ENCODE measurements at regions not wholly inside any gene's neighbourhood (a gene's known extent, or its start where the extent isn't known, plus 50 kb on each side); places are given as distances from the start of the nearest gene placed in this dataset.
"Not testable (repeated sequence)": the region's sequence is repeated elsewhere in the genome, so short reads cannot be mapped to it uniquely, and the experiment has no call there.

DNA sequence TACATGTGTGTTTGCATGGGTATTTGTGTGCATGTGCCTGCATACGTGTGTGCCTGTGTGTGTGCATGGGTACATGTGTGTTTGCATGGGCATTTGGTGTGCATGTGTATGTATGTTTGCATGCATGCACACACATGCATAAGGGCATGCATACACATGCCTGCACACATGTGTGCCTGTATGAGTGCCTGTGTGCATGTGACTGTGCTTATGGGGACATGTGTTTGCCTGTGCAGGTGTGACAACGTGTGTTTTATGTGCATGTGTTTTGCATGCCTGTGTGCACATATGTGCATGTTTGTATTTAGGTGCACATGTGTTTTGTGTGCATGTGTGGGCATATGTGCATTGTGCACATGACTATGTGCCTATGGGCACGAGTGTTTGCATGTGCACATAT lies 165.7 kb downstream of the ERMARD start:
- DNase-seq (ENCODE audit: low read depth in 2 of 2, low spot score in 1 of 2) = no peak

DNA sequence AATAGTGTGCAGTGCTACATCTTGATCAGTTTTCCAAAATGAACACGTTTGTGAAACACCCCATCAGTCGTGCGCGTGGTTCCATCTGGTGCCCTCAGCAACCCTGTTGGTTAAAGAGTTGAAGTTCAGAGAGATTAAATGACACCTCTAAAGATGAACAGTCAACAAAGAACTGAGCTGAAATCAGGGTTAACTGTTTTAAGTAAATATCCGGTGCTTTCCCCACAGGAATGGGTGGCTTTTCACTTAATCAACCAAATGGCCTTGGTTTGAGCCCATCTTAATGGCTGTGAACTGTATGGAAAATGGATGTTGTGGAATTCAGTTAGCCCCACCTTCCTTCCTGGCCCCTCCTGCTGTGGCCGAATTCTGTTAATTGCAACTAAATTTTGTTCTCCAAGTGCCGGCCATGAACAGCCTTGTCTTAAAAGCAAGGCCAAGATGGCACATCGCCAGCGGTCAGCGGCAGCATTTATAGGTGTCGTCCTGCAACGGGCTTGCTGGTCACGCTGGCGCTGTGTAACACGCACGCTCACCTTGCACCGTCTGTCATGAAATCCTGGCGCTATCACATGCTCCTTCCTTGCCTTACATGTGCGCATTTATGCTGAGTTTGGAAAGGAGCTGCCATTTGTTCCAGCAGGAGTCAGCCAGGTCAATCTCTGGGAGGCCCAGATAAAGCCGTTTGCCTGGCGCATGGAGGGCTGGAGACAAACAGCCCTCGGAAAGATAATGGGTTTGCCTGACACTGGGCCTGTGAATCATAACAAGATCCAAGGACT lies 164.5 kb downstream of the ERMARD start:
- no peak for DNase-seq (ENCODE audit: low read depth in 2 of 2, low spot score in 1 of 2)

DNA sequence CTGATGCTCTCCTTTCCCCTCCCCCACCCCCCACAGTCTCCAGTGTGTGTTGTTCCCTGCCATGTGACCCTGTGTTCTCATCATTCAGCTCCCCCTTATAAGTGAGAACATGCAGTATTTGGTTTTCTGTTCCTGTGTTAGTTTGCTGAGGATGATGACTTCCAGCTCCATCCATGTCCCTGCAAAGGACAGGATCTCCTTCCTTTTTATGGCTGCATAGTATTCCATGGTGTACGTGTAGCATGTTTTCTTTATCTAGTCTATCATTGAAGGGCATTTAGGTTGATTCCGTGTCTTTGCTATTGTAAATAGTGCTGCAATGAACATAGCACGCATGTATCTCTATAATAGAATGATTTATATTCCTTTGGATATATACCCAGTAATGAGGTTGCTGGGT lies 162.3 kb downstream of the ERMARD start:
- DNase-seq (ENCODE audit: low read depth in 2 of 2, low spot score in 1 of 2) = not testable (repeated sequence)

DNA sequence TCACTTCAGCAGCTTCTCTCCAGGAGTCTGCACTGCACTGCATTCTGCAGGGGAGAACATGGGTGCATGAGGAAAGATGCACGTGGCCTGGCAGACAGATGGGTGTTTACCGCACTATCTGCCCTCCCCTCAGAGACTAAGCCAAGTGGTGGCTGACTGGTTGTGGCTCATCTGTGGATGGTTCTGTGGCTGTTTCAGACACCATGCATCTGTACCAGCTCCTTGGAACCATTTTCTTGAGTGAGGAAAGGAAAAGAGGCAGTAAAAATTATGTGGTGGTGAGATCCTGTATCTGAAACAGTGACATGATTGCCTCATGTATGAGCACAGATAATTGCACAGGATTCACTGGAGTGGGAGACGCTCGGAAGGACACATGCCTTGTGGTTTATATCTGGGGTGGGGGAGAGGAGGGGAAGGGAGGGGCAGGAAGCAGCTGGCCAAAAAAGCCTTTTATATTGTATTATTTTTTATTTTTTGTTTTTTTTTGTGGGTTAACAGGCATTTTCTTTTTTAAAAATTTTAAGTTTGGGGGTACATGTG lies 161.7 kb downstream of the ERMARD start:
- DNase-seq (ENCODE audit: low read depth in 2 of 2, low spot score in 1 of 2) = no peak

DNA sequence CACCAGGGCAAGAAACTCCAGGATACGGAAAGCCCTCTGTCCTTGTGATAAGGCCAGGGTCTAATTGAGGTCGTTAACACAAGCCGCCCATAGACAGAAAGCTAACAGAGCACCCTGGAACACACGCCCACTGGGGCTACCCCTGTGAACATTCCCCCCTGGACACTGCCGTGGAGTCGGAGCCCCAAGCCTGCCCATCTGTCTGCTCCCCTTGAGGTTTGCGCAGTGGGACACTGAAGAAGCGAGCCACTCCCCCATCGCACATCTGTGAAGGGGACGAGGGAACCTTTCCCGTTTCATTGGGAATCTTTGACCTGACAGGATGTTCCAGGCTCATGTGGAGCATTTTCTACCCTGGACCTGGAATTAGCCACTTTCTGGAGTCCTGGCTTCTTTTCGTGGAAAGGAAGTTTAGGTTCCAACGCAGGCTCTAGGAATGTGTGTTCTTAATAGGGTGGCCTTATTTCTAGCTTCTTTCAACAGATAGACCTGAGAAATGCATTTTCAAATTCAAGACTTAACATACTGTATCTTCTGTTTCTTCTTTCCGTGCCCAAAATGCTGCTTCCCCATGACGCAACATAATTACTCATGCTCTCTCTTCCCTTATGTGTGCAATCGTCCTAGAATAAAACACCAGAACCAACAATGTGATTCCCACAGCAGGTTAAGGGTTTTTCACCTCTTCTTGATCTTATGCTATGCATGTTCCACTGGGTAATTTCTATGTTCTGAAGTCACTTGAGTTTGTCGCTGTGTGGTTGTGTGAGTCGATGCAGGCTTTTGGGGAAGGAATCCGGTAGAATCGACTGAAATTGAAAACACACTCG lies 161.1 kb downstream of the ERMARD start:
- DNase-seq (ENCODE audit: low read depth in 2 of 2, low spot score in 1 of 2) = no peak

DNA sequence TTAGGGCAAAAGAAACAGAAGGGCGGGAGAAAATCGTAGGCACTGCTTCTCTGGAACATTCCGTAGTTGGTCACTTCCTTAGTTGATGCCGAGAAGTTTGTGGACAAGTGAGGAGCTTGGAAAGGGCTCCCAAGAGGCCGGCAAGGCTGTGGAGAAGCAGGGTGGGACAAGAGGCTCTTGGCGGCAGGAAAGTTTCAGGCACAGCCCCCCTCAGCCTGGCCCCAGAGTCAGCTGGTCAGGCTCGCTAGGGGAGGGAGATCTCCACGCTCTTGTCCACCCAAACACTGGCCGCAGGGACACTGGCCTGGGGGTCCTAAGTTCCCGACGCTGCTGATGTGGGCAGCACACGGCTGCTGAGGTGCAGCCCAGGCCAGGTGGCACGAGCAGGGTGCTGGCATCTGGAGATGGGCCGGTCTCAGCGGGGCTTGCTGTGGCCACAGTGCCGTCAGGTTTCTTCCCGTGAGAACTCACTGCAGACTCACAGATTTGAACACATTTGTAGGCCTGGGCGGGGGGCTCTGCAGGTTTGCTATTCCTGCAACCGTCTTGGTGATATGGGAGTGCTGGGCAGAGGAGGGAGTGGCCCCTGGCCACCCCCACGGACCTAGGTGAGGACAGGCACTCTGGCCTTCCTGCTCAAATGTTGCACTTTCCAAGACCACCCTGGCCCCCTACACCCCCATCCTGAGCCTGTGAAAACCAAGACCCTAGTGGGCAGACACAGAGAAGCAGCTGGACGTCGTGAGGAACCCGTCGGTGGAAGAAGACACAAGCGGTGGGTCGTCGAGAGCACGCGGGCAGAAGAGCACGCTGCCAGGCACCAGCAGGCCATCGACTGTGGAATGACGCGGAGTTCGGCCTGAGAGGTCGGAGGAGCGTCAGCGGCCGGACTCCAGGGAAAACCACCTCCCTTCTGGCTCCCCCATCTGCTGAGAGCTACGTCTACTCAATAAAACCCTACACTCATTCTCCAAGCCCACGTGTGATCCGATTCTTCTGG lies 160.1 kb downstream of the ERMARD start:
- no peak for DNase-seq (ENCODE audit: low read depth in 2 of 2, low spot score in 1 of 2)

DNA sequence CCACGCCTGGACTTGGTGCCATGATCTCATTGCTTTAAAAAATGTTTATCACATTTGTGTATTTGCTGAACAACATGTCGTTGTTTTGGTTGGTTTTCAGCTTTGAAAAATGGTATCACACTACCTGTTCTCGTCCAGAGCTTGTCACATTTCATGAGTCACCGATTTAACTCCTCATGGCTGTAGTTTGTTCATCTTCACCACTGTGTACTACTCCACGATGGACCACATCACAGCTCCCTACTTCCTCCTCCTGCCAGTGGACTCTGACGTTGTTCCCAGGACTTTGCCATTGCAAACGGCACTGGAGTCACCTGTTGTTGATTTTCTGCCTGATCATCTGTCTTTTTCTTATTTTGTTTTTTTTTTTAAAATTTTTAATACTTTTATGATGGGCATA lies 157.7 kb downstream of the ERMARD start:
- DNase-seq (ENCODE audit: low read depth in 2 of 2, low spot score in 1 of 2) = no peak

DNA sequence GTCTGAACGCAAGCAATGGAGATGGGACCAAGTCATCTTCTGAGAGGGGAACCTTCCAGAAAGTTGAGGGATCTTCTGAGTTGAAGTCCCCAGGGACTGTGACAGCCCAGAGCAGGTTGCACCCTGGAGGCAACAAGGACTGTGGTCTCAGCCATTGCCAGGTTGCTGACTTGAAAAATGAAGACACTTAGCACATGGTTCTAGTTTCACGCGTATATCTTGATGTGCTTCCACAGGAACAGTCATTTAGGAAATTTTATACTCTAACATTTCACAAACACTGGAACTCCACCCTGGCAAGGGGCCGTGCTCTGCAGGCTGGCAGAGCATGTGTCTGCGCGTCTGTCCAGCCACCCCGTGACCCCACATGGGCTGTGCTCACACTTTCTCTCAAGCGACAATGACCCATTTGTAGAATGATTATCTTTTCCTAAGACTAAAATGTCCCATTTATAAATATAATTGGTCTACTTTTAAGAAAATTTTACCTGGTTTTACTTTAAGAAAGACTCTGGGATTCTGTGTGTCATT lies 157.0 kb downstream of the ERMARD start:
- DNase-seq (ENCODE audit: low read depth in 2 of 2, low spot score in 1 of 2) = no peak

DNA sequence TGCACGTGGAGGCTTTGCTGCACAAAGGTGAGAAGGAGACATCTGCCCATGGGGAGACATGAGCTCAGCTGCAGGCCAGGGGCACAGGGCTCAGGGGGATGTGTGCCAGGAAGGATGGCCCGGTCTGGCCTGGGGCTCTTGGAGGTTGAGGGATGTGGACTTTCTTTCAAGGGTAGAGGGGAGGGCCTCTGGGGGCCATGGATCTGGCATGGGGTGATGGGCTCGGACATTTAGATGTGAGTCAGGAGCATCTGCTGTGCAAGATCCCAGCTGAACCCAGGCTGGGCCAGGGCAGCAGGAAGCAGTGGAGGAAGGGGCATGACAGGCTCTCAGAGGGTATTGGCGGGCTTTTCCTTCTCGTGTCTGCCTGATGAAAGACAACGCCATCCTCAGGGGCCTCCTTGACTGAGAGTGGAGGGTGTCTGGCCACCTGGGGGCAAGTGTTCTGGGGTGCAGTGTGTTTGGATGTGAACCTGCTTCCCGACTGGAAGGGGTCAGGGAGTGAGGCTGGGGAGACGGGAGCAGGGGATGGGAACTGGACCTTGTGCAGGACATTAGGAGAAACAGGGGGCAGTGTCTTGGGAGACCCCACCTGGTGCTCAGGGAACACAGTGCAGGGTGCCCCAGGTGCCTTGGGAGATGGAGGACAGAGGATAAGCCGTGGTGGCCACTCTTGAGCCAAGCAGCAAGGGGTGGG lies 156.1 kb downstream of the ERMARD start:
- DNase-seq (ENCODE audit: low read depth in 2 of 2, low spot score in 1 of 2) = no peak

DNA sequence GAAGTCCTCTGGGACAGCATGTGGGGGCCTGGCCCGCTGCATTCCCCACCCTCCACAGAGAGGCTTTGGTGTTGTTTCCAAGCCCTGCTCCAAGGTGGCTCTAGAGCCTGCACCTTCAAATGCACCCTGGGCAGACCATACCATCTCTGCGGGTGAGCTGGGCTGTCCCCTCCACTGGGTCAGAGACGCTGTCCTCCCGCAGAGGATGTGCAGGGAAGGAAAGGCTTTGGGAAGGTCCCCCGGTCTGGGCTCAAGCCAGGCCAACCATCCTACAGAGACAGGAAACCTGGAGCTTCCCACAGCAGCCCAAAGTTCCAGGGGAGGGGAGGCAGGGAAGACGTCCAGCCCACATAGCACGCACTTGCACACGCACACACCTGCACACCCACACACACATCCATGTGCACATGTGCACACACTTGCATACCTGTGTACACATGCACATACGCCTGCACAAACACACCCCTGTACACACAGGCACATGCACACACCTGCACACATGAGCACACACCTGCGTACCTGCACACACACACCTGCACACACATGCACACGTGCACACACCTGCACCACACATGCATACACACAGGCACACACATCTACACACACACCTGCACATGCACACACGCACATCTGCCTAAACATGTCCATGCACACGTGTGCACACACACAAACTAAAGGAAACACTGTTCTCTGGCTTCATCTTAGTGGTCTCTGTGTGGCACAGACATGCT lies 155.4 kb downstream of the ERMARD start:
- DNase-seq (ENCODE audit: low read depth in 2 of 2, low spot score in 1 of 2) = no peak

DNA sequence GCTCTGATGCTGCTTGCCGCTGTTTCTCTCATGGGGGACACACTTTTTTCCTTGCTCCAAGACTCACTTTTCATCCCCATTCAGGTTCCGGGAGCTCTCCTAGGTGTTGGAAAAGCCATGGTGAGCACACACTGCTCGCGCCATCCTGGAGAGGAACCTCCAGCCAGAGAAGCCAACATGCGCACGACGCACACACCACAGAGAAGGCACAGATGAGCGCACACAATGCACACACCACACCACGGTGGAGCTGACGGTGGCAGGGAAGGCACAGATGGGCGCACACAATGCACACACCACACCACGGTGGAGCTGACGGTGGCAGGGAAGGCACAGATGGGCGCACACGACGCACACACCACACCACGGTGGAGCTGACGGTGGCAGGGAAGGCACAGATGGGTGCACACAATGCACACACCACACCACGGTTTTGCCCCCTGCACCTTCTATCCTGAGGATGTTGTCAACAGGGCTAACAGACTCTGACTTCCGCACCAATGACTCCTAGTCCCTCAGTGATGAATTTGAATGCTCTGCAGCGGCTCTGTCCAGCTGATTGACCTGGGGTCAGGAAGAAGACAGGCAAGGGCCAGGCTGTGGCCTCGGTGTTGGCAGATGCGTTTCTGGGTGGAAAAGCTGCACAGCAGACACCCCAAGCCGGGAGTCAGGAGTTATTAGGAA lies 154.7 kb downstream of the ERMARD start:
- no peak for DNase-seq (ENCODE audit: low read depth in 2 of 2, low spot score in 1 of 2)

DNA sequence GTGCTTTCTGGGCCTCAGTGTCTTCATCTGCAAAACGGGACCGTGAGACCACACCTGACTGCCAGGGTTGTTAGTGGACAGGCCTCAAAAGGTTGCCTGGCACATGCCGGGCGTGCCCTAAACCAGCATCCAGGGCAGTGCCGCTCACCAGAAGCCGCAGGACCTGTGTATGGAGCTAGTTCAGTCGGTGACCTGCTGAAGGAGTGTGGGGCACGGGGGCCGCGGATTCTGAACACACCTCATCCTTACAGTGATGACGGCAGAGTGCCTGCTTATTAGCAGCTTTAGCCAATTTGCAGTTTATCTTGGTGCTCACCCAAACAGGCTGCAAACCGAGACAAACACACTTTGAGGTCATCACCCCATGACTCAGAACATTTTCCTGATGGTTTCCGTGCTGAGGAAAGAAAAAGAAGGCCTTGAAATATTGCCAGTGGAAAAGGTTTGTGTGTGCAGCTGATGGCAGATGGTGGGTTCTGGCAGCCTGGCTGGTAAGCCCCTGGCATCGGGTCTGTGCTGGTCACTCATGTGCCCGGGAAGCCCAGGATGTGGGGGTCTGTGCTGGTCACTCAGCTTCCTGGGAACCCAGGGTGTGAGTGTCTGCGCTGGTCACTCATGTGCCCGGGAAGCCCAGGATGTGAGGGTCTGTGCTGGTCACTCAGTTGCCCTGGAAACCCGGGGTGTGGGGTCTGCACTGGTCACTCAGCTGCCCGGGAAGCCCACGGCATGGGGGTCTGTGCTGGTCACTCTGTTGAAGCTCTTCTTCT lies 153.8 kb downstream of the ERMARD start:
- no peak for DNase-seq (ENCODE audit: low read depth in 2 of 2, low spot score in 1 of 2)

DNA sequence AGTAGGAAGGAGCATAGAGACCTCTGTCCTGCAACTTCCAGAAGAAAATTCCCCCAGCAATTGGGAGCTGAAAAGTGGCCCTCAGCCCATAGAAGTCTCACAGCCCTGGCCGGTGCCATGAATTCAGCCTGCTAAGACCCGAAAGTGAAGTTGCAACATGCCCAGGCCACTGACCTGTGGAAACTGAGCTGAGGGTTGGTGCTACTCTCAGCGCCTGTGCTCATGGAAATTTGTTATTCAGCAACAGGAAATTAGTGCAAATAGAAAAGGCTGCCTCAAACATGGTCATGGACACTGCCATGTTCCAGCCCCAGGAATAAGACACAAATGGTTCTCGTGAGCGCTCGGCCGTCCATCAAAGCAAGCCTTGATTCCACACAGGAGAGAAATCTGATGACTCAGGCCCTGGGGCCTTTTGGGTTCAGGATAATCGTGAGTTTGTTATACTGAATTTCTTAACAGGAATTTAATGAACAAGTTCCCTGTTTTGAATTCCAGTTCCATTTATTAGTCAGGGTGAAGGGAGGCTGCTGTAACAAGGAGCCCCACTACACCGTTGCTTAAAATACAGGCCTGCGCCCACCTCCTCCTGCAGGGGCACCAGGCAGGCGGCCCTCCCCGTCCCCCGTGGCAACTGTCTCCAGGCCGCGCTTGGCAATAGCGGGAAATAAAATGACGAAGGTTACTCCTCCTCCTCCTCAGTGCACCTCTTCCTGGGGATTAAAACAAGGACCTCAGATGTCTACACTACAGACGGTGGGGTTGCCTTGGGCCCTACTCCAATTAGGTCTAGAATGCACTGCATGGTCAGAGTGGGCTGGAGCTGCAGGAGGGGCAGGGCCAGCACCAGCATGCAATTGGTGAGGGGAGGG lies 152.9 kb downstream of the ERMARD start:
- DNase-seq (ENCODE audit: low read depth in 2 of 2, low spot score in 1 of 2) = no peak

DNA sequence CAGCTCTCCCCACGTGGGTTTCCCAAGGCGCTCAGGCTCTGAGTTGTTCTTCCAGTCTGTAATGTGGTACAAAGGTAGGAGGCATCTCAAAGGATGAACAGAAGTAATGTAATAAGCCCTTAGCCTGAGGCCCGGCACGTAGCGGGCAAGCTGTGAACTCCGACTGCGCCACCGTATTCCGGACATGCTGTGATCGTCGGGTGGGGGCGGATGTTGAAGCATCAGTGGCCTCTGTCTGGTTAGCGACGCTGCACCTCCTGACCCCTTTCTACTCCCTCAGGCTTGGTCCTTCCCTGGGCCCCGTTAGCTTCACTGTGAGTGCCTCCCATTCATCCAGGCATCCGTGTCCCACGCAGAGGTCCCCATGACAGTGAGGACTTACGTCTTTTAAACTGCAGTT lies 151.7 kb downstream of the ERMARD start:
- no peak for DNase-seq (ENCODE audit: low read depth in 2 of 2, low spot score in 1 of 2)

DNA sequence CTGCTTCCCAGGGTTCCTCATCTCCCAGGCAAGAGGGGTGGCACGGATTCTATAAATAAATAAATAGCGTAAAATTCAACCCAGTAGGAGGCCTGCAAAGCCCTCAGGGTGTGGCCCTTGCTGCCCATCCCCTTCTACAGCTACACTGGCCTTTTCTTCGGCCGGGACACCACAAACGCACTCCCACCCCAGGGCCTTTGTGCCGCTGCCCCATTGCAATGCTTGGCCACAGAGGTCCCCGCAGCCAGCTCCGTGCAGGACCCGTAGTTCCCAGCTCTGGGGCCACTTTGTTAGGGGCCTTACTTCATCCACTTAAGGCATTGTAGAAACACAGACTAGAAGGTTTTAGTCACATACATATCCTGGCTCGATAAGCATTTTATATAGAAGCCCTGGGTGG lies 151.2 kb downstream of the ERMARD start:
- DNase-seq (ENCODE audit: low read depth in 2 of 2, low spot score in 1 of 2) = no peak

DNA sequence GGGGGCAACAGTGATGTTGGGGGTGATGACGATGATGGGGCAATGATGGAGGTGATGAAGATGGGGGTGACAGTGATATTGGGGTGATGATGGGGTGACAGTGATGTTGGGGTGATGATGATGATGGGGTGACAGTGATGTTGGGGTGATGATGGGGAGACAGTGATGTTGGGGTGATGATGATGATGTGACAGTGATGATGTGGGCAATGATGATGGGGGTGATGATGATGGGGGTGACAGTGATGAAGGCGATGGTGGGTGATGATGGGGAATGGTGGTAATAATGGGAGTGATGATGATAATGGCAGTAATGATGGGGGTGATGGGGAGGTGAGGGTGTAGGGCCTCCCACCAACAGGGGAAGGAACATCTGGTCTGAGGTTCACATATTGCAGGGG lies 150.6 kb downstream of the ERMARD start:
- no peak for DNase-seq (ENCODE audit: low read depth in 2 of 2, low spot score in 1 of 2)

DNA sequence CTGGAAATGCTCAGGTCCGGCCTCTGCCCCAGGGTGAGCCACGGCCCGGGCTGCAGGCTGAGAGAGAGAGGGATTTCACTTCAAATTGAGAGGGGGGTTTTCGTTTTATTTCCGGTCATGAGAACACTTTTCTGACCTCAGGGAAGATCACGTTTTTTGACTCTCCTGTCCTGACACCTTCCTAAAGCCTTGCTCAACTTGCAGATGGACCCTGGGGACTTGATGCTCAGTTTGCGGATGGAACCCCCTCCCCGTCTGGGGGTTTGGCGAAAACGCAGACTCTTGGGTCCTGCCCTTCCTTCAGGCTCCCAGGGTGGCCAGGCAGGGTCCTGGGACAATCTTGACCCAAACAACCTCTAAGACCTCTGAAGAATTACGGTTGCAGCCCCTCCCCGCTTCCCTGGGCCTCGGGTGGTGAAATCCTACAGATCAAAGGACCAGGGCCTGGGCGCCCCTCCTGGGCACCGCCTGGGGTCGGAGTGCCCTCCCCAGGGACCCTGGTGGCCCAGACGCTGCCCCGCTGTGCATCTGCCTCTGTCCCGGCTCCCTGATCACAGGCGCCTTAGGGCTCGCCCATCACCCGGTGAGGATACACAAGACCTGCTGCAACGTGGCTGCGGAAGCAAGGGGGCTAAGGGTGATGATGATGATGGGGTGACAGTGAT lies 148.2 kb downstream of the ERMARD start:
- no peak for DNase-seq (ENCODE audit: low read depth in 2 of 2, low spot score in 1 of 2)

All from stimulated activated CD8-positive, alpha-beta memory T cell treated with anti-CD3 and anti-CD28 coated beads, Interleukin-4, amount 100 ng/mL, for 1 hour (primary cell).